CD4-positive, alpha-beta T cell treated with Interleukin-2 at 100 ng/mL for 4 hours (primary cell): ENCODE measurements at regions not wholly inside any gene's neighbourhood (a gene's known extent, or its start where the extent isn't known, plus 50 kb on each side); places are given as distances from the start of the nearest gene placed in this dataset.

ENCODE experiments used
- DNase-seq: peaks from one replicate; pipeline ENCODE4 v3.0.0-alpha.2; 2020; ENCODE audit warnings: low spot score

GRCh38 chr6:8525370-8525769 is 90.0 kb upstream of the SLC35B3 start:
- no peak for DNase-seq

- DNase-seq, result no peak
Measured at GRCh38 chr6:8513174-8513573, 77.8 kb upstream of the SLC35B3 start.

GRCh38 chr6:8507286-8507685 is 71.9 kb upstream of the SLC35B3 start:
- DNase-seq, result no peak

GRCh38 chr6:8506126-8506525 is 70.8 kb upstream of the SLC35B3 start:
- DNase-seq, result no peak

- DNase-seq, result no peak
Measured at GRCh38 chr6:8499540-8499939, 64.2 kb upstream of the SLC35B3 start.

GRCh38 chr6:8494730-8495129 is 59.4 kb upstream of the SLC35B3 start:
- DNase-seq, result no peak

- no peak for DNase-seq
Measured at GRCh38 chr6:8492536-8493133, 57.3 kb upstream of the SLC35B3 start.
